Activated naive CD4-positive, alpha-beta T cell treated with anti-CD3 and anti-CD28 coated beads for 36 hours (primary cell): ENCODE measurements at regions not wholly inside any gene's neighbourhood (a gene's known extent, or its start where the extent isn't known, plus 50 kb on each side); places are given as distances from the start of the nearest gene placed in this dataset.

Experiments used
- CTCF ChIA-PET: fragments of 350-600 bp; sonication (Branson Sonifier 250); formaldehyde crosslinking; loops from one replicate; lab custom pipeline; 2021; ENCODE audit warnings: antibody characterized with exemption; lab: Charles Lee
- DNase-seq: peaks from one replicate; pipeline ENCODE4 v3.0.0-alpha.2; 2020
- H3K27ac Mint-ChIP-seq: one replicate; pipeline ENCODE4 v1.8.0; 2021; ENCODE audit warnings: mild to moderate bottlenecking, mixed read lengths
- H3K27me3 Mint-ChIP-seq: one replicate; pipeline ENCODE4 v1.8.0; 2021; ENCODE audit warnings: low read depth, mixed read lengths
- H3K36me3 Mint-ChIP-seq: one replicate; pipeline ENCODE4 v1.8.0; 2021; ENCODE audit warnings: low read depth, mixed read lengths
- H3K4me1 Mint-ChIP-seq: one replicate; pipeline ENCODE4 v1.8.0; 2021; ENCODE audit warnings: low read depth, mixed read lengths
- H3K4me3 Mint-ChIP-seq: one replicate; pipeline ENCODE4 v1.8.0; 2021; ENCODE audit warnings: mild to moderate bottlenecking, moderate library complexity, mixed read lengths
- H3K9me3 Mint-ChIP-seq: one replicate; pipeline ENCODE4 v1.8.0; 2021; ENCODE audit warnings: mixed read lengths
- intact Hi-C: fragments of 100-400 bp; cut with micrococcal nuclease; formaldehyde crosslinking; loops from one replicate; pipeline ENCODE4 v1.15.1; 2023

- Mint-ChIP-seq H3K27me3 (no peaks in the 10 kb centered on the region), H3K27ac (no peak overlapping the region), H3K36me3 (no peaks in the 10 kb centered on the region), H3K9me3 (peaks cover 8% of the 10 kb centered on the region), H3K4me3 (no peak overlapping the region), H3K4me1 (no peaks in the 10 kb centered on the region)
- CTCF ChIA-PET = no interaction called here
- no peak for DNase-seq
- intact Hi-C loops = no loop called here
Observed at GRCh38 chr5:20420991-20421595, 433.1 kb upstream of the CDH18 start.
